Breast epithelium (tissue), 4 donors: ENCODE measurements at regions not wholly inside any gene's neighbourhood (a gene's known extent, or its start where the extent isn't known, plus 50 kb on each side); places are given as distances from the start of the nearest gene placed in this dataset.

Experiments used
- DNase-seq, 2 donors: peaks; one replicate each; pipeline ENCODE4 v3.0.0-alpha.2; 2019; ENCODE audit warnings: low spot score in 2 of 2
- H3K27ac ChIP-seq, 2 donors: fragments of 200-600 bp; sonication (generic) in 1 of 2; one replicate each; pipeline ENCODE4 v1.5.1; 2016 to 2019; ENCODE audit warnings: mild to moderate bottlenecking in 1 of 2
- H3K27me3 ChIP-seq, 2 donors: fragments of 200-600 bp; sonication (generic) in 1 of 2; one replicate each; pipeline versions ENCODE4 v1.5.1 to v1.6.0; 2017 to 2019; ENCODE audit warnings: control low read depth in 1 of 2, mild to moderate bottlenecking in 1 of 2
- H3K36me3 ChIP-seq: fragments of 200-600 bp; one replicate; pipeline ENCODE4 v1.5.1; 2019
- H3K4me1 ChIP-seq, 2 donors: fragments of 200-600 bp; sonication (generic); one replicate each; pipeline ENCODE4 v1.5.1; 2016 to 2019; ENCODE audit warnings: control low read depth in 1 of 2
- H3K4me3 ChIP-seq, 3 donors: fragments of 200-600 bp; sonication (generic); 1 replicate in 2 of 3; 2 replicates in 1 of 3; pipeline ENCODE4 v1.5.1; 2016 to 2019; ENCODE audit warnings: mild to moderate bottlenecking in 3 of 3, moderate library complexity in 2 of 3
- H3K9me3 ChIP-seq, 2 donors: fragments of 200-600 bp; sonication (generic) in 1 of 2; one replicate each; pipeline ENCODE4 v1.5.1; 2016 to 2019; ENCODE audit warnings: control low read depth in 1 of 2
- POLR2A ChIP-seq: fragments of 450-650 bp; IDR thresholded peaks from one replicate; pipeline ENCODE4 v1.6.1; 2016; ENCODE audit warnings: antibody characterized with exemption, mild to moderate bottlenecking, moderate library complexity
- POLR2AphosphoS5 ChIP-seq, 3 donors: sonication (generic); formaldehyde crosslinking; IDR thresholded peaks; one replicate each; pipeline ENCODE4 v1.6.1; 2017; ENCODE audit warnings: antibody characterized with exemption in 3 of 3
- intact Hi-C: fragments of 100-400 bp; cut with DNase I; formaldehyde crosslinking; loops from one replicate; pipeline ENCODE4 v1.15.1; 2023; ENCODE audit warnings: low total_unique reads
- TF ChIP-seq, protein P1 (sequence below), 3 donors: fragments of 450-650 bp; IDR thresholded peaks; one replicate each; pipeline ENCODE4 v1.5.1; 2016 to 2017; ENCODE audit warnings: antibody characterized with exemption in 3 of 3, mild to moderate bottlenecking in 3 of 3, moderate library complexity in 3 of 3

DNA sequence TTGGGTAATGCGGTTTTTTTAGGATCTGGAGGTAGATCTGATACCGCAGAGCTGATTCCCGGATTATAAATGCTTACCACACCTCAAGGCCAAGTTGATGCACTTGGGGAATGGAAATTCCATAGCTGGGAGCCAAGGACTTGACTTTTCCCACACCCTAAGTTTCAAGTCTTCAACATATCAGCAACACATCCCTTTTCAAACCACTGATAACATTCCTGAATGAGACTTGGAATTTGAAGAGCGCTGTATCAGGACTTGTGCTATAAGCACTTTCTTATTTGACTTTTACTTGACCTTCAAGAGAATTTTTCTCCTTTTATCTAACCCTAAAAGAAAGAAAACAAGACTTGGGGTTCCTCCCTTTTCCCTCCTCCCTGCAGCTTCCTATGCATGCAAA, 90.6 kb upstream of the NAA20 start:
- intact Hi-C loops = no loop called here
- Histone ChIP-seq H3K4me1 (peaks cover 0 to 5% of the 10 kb centered on the region in 2 donors), H3K27ac (no peak overlapping the region), H3K4me3 (no peak overlapping the region), H3K9me3 (no peaks in the 10 kb centered on the region), H3K36me3 (no peaks in the 10 kb centered on the region), H3K27me3 (no peaks in the 10 kb centered on the region)
- TF ChIP-seq, protein P1, sequence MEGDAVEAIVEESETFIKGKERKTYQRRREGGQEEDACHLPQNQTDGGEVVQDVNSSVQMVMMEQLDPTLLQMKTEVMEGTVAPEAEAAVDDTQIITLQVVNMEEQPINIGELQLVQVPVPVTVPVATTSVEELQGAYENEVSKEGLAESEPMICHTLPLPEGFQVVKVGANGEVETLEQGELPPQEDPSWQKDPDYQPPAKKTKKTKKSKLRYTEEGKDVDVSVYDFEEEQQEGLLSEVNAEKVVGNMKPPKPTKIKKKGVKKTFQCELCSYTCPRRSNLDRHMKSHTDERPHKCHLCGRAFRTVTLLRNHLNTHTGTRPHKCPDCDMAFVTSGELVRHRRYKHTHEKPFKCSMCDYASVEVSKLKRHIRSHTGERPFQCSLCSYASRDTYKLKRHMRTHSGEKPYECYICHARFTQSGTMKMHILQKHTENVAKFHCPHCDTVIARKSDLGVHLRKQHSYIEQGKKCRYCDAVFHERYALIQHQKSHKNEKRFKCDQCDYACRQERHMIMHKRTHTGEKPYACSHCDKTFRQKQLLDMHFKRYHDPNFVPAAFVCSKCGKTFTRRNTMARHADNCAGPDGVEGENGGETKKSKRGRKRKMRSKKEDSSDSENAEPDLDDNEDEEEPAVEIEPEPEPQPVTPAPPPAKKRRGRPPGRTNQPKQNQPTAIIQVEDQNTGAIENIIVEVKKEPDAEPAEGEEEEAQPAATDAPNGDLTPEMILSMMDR (IDR thresholded peaks at IDR 0.05) = no peak
- TF ChIP-seq POLR2AphosphoS5 (IDR thresholded peaks at IDR 0.05) = no peak
- TF ChIP-seq POLR2A = no peak
- no peak for DNase-seq

DNA sequence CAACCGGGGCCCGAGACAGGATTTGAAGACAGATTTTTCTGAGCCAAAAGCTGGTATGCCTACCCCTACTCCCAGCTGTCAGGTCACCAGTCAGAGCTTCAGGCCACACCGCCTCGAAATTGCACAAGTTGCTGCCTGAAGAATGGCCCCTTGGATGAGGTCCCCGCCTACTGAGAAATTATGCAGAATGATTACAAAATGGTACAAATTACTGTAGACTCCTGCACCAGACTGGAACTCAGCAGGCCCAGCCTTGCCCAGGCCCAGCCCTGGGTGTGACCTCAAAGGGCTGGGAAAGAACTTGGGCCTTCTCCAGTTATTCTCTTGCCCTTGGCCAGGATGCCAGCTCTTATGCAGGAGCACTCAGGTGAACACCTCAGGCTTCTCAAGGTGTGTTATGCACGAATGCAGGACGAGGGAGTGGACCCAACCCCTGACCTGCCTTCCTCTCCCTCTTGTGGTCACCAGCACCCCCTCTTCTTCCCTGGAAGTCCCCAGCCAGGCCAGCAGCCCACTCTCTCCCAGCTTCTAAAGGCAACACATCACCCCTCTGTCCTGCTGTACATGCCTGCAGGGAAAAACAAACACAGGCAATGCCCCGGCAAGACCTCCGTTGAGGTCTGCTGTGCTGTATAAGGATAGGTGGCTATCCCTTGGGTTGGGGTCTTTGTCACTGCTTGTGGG, 88.7 kb upstream of the NAA20 start:
- Histone ChIP-seq H3K27me3 (no peaks in the 10 kb centered on the region), H3K36me3 (no peaks in the 10 kb centered on the region), H3K4me1 (peaks cover 0 to 11% of the 10 kb centered on the region in 2 donors), H3K4me3 (no peak overlapping the region), H3K9me3 (no peaks in the 10 kb centered on the region), H3K27ac (peak overlapping the region; percentile 62 to 76)
- TF ChIP-seq POLR2A = no peak
- peak in 1 of 3 donors; percentile 8 for TF ChIP-seq POLR2AphosphoS5 (IDR thresholded peaks at IDR 0.05)
- TF ChIP-seq, protein P1 (IDR thresholded peaks at IDR 0.05) = no peak
- DNase-seq = peak in 1 of 2 donors; percentile 86
- intact Hi-C loops = no loop called here

DNA sequence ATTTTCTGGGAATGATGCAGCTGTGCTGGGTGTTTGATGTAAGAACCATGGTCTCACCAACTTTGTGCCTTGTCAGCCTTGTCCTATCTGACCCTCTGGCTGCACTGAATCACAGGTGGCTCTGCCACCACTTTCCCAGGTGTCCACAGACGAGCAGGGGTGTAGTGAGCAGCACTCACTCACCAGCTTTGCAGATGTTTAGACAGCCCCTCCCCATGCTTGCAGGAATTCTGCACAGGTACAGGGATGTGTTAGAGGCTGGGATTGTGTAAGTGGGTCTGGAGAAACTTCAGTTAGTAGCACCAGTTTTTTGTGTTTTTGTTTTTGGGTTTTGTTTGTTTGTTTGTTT, 88.2 kb upstream of the NAA20 start:
- intact Hi-C loops = no loop called here
- H3K4me1 ChIP-seq = peaks cover 0 to 11% of the 10 kb centered on the region in 2 donors
- peak overlapping the region; percentile 62 to 76 for H3K27ac ChIP-seq

DNA sequence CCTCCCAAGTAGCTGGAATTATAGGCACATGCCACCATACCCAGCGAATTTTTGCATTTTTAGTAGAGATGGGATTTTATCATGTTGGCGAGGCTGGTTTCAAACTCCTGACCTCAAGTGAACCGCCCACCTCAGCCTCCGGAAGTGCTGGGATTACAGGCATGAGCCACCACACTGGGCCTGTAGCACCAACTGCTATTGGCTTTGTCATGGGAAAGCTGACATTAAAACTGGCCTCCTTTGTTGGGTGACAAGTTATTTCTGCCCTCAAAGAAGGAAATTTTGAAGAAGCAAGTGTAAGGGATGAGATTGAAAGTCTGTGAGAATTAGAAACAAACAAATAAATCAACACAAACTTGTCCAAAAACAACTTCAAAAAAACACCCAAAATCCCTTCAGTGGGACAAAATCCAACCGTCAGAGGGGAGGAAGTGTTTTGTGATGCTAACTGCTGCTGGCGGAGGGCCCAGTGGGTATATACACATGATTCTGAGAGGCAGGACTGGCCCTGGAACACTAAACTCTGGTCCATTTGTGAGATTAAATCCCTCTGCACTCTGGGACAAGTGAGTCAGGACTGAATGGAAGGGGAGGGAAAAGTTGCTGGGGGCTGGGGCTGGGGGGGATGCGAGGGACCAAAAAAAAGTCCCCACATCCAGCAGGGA, 87.5 kb upstream of the NAA20 start:
- intact Hi-C loops = no loop called here
- H3K36me3 ChIP-seq = no peaks in the 10 kb centered on the region
- H3K9me3 ChIP-seq = no peaks in the 10 kb centered on the region
- H3K4me3 ChIP-seq = no peak overlapping the region
- DNase-seq = no peak
- H3K27me3 ChIP-seq = no peaks in the 10 kb centered on the region
- H3K4me1 ChIP-seq = peaks cover 0 to 11% of the 10 kb centered on the region in 2 donors
- TF ChIP-seq, protein P1 (IDR thresholded peaks at IDR 0.05) = no peak
- no peak for TF ChIP-seq POLR2AphosphoS5 (IDR thresholded peaks at IDR 0.05)
- no peak for TF ChIP-seq POLR2A
- peak overlapping the region; percentile 41 to 76 for H3K27ac ChIP-seq

More for the DNA sequence above, 88.2 kb upstream of the NAA20 start:
- H3K9me3 ChIP-seq = no peaks in the 10 kb centered on the region
- no peaks in the 10 kb centered on the region for H3K36me3 ChIP-seq
- TF ChIP-seq POLR2A (no peak), POLR2AphosphoS5 (IDR thresholded peaks at IDR 0.05) (no peak)
- TF ChIP-seq, protein P1 (IDR thresholded peaks at IDR 0.05) = no peak
- no peaks in the 10 kb centered on the region for H3K27me3 ChIP-seq
- no peak for DNase-seq
- no peak overlapping the region for H3K4me3 ChIP-seq

DNA sequence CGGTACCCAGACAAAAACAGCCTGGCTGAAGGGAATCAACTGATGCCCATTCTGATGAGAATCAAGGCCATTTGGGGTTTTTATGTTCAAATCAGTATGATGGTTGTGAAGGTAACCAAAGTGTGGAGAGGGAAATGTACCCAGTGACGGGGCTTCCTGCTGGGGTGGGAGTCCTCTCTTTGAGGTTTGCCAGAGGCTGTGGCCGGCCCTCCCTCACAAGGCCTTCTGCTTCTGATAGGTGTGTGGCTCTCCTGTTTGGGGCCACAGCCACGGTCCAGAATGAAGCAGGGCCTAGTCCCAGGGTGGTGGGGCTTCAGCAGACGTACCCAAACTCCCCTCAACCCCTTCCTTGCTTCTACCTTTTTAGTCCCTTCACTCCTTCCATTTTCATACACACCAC, 86.7 kb upstream of the NAA20 start:
- TF ChIP-seq, protein P1 (IDR thresholded peaks at IDR 0.05) = no peak
- TF ChIP-seq POLR2A = no peak
- no peak for TF ChIP-seq POLR2AphosphoS5 (IDR thresholded peaks at IDR 0.05)
- Histone ChIP-seq H3K27ac (peak overlapping the region; percentile 41 to 76), H3K27me3 (no peaks in the 10 kb centered on the region), H3K9me3 (no peaks in the 10 kb centered on the region), H3K4me1 (peaks cover 0 to 11% of the 10 kb centered on the region in 2 donors), H3K4me3 (no peak overlapping the region), H3K36me3 (no peaks in the 10 kb centered on the region)
- intact Hi-C loops = no loop called here
- no peak for DNase-seq
